22Rv1 (cell line): ENCODE measurements at regions not wholly inside any gene's neighbourhood (a gene's known extent, or its start where the extent isn't known, plus 50 kb on each side); places are given as distances from the start of the nearest gene placed in this dataset.

Experiments used
- ZFX ChIP-seq: fragments of 450-650 bp; IDR thresholded peaks from 2 replicates; pipeline ENCODE4 v1.6.1; 2017; ENCODE audit warnings: antibody characterized with exemption, borderline replicate concordance
- TF ChIP-seq, protein P1 (sequence below): fragments of 450-650 bp; IDR thresholded peaks from 2 replicates; pipeline ENCODE4 v1.5.1; 2017; ENCODE audit warnings: mild to moderate bottlenecking

- TF ChIP-seq, protein P1, sequence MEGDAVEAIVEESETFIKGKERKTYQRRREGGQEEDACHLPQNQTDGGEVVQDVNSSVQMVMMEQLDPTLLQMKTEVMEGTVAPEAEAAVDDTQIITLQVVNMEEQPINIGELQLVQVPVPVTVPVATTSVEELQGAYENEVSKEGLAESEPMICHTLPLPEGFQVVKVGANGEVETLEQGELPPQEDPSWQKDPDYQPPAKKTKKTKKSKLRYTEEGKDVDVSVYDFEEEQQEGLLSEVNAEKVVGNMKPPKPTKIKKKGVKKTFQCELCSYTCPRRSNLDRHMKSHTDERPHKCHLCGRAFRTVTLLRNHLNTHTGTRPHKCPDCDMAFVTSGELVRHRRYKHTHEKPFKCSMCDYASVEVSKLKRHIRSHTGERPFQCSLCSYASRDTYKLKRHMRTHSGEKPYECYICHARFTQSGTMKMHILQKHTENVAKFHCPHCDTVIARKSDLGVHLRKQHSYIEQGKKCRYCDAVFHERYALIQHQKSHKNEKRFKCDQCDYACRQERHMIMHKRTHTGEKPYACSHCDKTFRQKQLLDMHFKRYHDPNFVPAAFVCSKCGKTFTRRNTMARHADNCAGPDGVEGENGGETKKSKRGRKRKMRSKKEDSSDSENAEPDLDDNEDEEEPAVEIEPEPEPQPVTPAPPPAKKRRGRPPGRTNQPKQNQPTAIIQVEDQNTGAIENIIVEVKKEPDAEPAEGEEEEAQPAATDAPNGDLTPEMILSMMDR = no peak
- no peak for TF ChIP-seq ZFX
These were observed 69.2 kb upstream of the CCN6 start for GRCh38 chr6:111984516-111985201.
